MG63 (cell line): ENCODE measurements at regions not wholly inside any gene's neighbourhood (a gene's known extent, or its start where the extent isn't known, plus 50 kb on each side); places are given as distances from the start of the nearest gene placed in this dataset.

Experiments used
- DNase-seq: peaks from one replicate; pipeline ENCODE4 v3.0.0-alpha.2; 2020
- H3K27me3 ChIP-seq: fragments of 250-450 bp; sonication (Bioruptor Pico); 2 replicates; pipeline ENCODE4 v1.5.1; 2020; ENCODE audit warnings: mild to moderate bottlenecking, moderate library complexity
- H3K36me3 ChIP-seq: fragments of 250-450 bp; sonication (Bioruptor Pico); 2 replicates; pipeline ENCODE4 v1.5.1; 2020; ENCODE audit warnings: mild to moderate bottlenecking, moderate library complexity
- H3K4me3 ChIP-seq: fragments of 250-450 bp; sonication (Bioruptor Pico); 2 replicates; pipeline ENCODE4 v1.5.1; 2020; ENCODE audit warnings: mild to moderate bottlenecking, moderate library complexity
- H3K9me3 ChIP-seq: fragments of 250-450 bp; sonication (Bioruptor Pico); 2 replicates; pipeline ENCODE4 v1.5.1; 2020; ENCODE audit warnings: mild to moderate bottlenecking, moderate library complexity

DNA sequence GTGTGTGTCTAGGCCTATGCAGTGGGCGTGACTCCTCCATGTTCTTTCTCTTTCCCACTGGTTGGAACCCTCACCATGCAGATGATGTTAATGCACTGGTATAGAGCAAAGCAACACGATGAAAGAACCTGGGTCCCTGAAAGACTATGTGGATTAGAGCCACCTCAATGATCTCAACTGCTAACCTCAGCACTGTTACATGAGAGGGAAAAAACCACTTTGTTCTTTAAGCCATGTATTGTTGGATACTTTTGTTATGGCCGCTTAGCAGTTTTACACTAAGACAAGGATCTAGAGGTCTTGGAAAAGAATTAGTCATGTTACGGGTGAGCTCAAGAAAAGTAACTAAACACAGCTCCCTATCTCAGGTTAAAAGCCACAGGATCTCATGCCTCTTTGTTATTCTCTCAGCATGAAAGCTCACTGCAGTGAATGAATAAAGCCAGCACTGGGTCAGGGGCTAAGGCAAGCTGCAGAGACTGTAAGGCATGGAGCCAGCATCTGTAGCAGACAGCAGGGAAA, 56.6 kb upstream of the RBBP6 start:
- no peak overlapping the region for H3K4me3 ChIP-seq
- no peak for DNase-seq
- H3K36me3 ChIP-seq = no peaks in the 10 kb centered on the region
- peaks cover 8% of the 10 kb centered on the region for H3K27me3 ChIP-seq
- H3K9me3 ChIP-seq = no peaks in the 10 kb centered on the region

DNA sequence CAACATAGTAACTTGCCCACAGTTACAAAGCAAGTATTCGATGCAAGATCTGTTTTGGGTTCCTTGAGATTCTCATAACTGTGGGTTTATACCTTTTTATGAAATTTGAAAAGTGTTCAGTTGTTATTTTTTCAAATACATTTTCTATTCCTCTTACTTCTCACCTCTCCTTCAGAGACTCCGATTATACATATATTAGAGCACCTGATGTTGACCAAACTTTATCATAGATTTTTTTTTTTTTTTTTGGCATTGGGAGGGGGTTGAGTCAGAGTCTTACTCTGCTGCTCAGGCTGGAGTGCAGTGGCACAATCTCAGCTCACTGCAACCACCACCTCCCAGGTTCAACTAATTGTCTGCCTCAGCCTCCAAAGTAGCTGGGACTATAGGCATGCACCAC, 51.3 kb upstream of the RBBP6 start:
- no peaks in the 10 kb centered on the region for H3K9me3 ChIP-seq
- no peaks in the 10 kb centered on the region for H3K36me3 ChIP-seq
- no peak overlapping the region for H3K4me3 ChIP-seq
- H3K27me3 ChIP-seq = peaks cover 8% of the 10 kb centered on the region
- no peak for DNase-seq
